H9 (cell line): ENCODE measurements at regions not wholly inside any gene's neighbourhood (a gene's known extent, or its start where the extent isn't known, plus 50 kb on each side); places are given as distances from the start of the nearest gene placed in this dataset.

Experiments used
- DNase-seq: peaks from one replicate; pipeline ENCODE4 v3.0.0-alpha.2; 2017
- H2AFZ ChIP-seq: one replicate; pipeline ENCODE4 v1.6.1; 2013; ENCODE audit warnings: mild to moderate bottlenecking, low read length, control low read depth, moderate library complexity
- H2AK5ac ChIP-seq: 2 replicates; pipeline ENCODE4 v1.6.1; 2013; ENCODE audit warnings: low read length, control low read depth, mixed read lengths; ENCODE audit not compliant: insufficient read length
- H2BK120ac ChIP-seq: one replicate; pipeline ENCODE4 v1.6.1; 2013; ENCODE audit warnings: low read depth, mild to moderate bottlenecking, low read length, control low read depth, inconsistent platforms; ENCODE audit not compliant: poor library complexity, severe bottlenecking
- H2BK12ac ChIP-seq: 2 replicates; pipeline ENCODE4 v1.6.1; 2013; ENCODE audit warnings: low read length, control low read depth, mixed read lengths, low read depth; ENCODE audit not compliant: insufficient read length
- H2BK15ac ChIP-seq: 2 replicates; pipeline ENCODE4 v1.6.1; 2013; ENCODE audit warnings: low read depth, low read length, control low read depth
- H2BK20ac ChIP-seq: one replicate; pipeline ENCODE4 v1.6.1; 2013; ENCODE audit warnings: low read depth, mild to moderate bottlenecking, low read length, control low read depth, inconsistent platforms; ENCODE audit not compliant: poor library complexity, severe bottlenecking
- H2BK5ac ChIP-seq: 2 replicates; pipeline ENCODE4 v1.6.1; 2013; ENCODE audit warnings: low read length, control low read depth, mixed read lengths; ENCODE audit not compliant: insufficient read length
- H3K14ac ChIP-seq: 2 replicates; pipeline ENCODE4 v1.6.1; 2013; ENCODE audit warnings: low read length, control low read depth; ENCODE audit not compliant: insufficient read depth
- H3K18ac ChIP-seq: 2 replicates; pipeline ENCODE4 v1.6.1; 2013; ENCODE audit warnings: low read depth, mild to moderate bottlenecking, mixed read lengths, low read length, control low read depth; ENCODE audit not compliant: insufficient read length
- H3K23ac ChIP-seq: 2 replicates; pipeline ENCODE4 v1.6.1; 2013; ENCODE audit warnings: low read length, control low read depth, mixed read lengths, low read depth; ENCODE audit not compliant: insufficient read length
- H3K23me2 ChIP-seq: 2 replicates; pipeline ENCODE4 v1.6.1; 2013; ENCODE audit warnings: low read depth, mild to moderate bottlenecking, mixed read lengths, low read length, control low read depth; ENCODE audit not compliant: insufficient read length, poor library complexity, severe bottlenecking
- H3K27ac ChIP-seq: 2 replicates; pipeline ENCODE4 v1.5.1; 2013; ENCODE audit warnings: low read length, control low read depth, mixed read lengths, low read depth; ENCODE audit not compliant: insufficient read length
- H3K27me3 ChIP-seq: 2 replicates; pipeline ENCODE4 v1.6.1; 2013; ENCODE audit warnings: low read length, control low read depth, inconsistent platforms; ENCODE audit not compliant: insufficient read depth
- H3K4ac ChIP-seq: 2 replicates; pipeline ENCODE4 v1.6.1; 2013; ENCODE audit warnings: low read depth, mild to moderate bottlenecking, control low read depth, inconsistent platforms, low read length, moderate library complexity
- H3K4me1 ChIP-seq: 2 replicates; pipeline ENCODE4 v1.6.1; 2013; ENCODE audit warnings: low read length, control low read depth, inconsistent platforms; ENCODE audit not compliant: insufficient read depth
- H3K4me2 ChIP-seq: 2 replicates; pipeline ENCODE4 v1.6.1; 2013; ENCODE audit warnings: low read length, control low read depth, mixed read lengths; ENCODE audit not compliant: insufficient read length, insufficient read depth
- H3K56ac ChIP-seq: 2 replicates; pipeline ENCODE4 v1.6.1; 2013; ENCODE audit warnings: low read depth, mild to moderate bottlenecking, mixed read lengths, low read length, control low read depth; ENCODE audit not compliant: insufficient read length
- H3K79me1 ChIP-seq: 2 replicates; pipeline ENCODE4 v1.6.1; 2013; ENCODE audit warnings: low read depth, mild to moderate bottlenecking, moderate library complexity, low read length, control low read depth, inconsistent platforms; ENCODE audit not compliant: insufficient read depth, poor library complexity, severe bottlenecking
- H3K79me2 ChIP-seq: 2 replicates; pipeline ENCODE4 v1.6.1; 2013; ENCODE audit warnings: low read length, control low read depth, inconsistent platforms; ENCODE audit not compliant: insufficient read depth
- H3K9ac ChIP-seq: 2 replicates; pipeline ENCODE4 v1.6.1; 2013; ENCODE audit warnings: low read length, control low read depth, mixed read lengths; ENCODE audit not compliant: insufficient read length; ENCODE audit errors: extremely low read depth
- H3K9me3 ChIP-seq: one replicate; pipeline ENCODE4 v1.6.1; 2013; ENCODE audit warnings: low read depth, low read length, inconsistent platforms; ENCODE audit not compliant: control insufficient read depth
- H3T11ph ChIP-seq: one replicate; pipeline ENCODE4 v1.6.1; 2013; ENCODE audit warnings: mild to moderate bottlenecking, low read length, control low read depth, inconsistent platforms
- H4K20me1 ChIP-seq: one replicate; pipeline ENCODE4 v1.6.1; 2013; ENCODE audit not compliant: control insufficient read depth, insufficient read length, insufficient read depth
- H4K5ac ChIP-seq: 2 replicates; pipeline ENCODE4 v1.6.1; 2013; ENCODE audit warnings: low read depth, mild to moderate bottlenecking, mixed read lengths, low read length, control low read depth; ENCODE audit not compliant: insufficient read length
- H4K8ac ChIP-seq: replicated peaks from 2 replicates; pipeline ENCODE4 v1.6.1; 2013; ENCODE audit warnings: low read length, control low read depth, mixed read lengths, low read depth; ENCODE audit not compliant: insufficient read length
- H4K91ac ChIP-seq: 2 replicates; pipeline ENCODE4 v1.6.1; 2013; ENCODE audit warnings: low read depth, mild to moderate bottlenecking, moderate library complexity, mixed read lengths, low read length, control low read depth; ENCODE audit not compliant: insufficient read length
- H3K27ac Mint-ChIP-seq, 3 experiments: 2 replicates in 2 of 3; 3 replicates in 1 of 3; pipeline ENCODE4 v1.8.0; 2020 to 2021; ENCODE audit warnings: mixed read lengths in 3 of 3, mild to moderate bottlenecking in 1 of 3, moderate library complexity in 1 of 3
- H3K27me3 Mint-ChIP-seq: 2 replicates; pipeline ENCODE4 v1.8.0; 2021; ENCODE audit warnings: low read depth, mild to moderate bottlenecking, moderate library complexity, mixed read lengths
- H3K36me3 Mint-ChIP-seq, 3 experiments: 2 replicates in 2 of 3; 3 replicates in 1 of 3; pipeline ENCODE4 v1.8.0; 2020 to 2021; ENCODE audit warnings: low read depth in 3 of 3, mixed read lengths in 3 of 3; ENCODE audit not compliant: insufficient read depth in 1 of 3
- H3K4me1 Mint-ChIP-seq, 2 experiments: 2 replicates each; pipeline ENCODE4 v1.8.0; 2020; ENCODE audit warnings: mixed read lengths in 2 of 2
- H3K4me3 Mint-ChIP-seq, 2 experiments: 2 replicates in 1 of 2; 3 replicates in 1 of 2; pipeline ENCODE4 v1.8.0; 2020 to 2021; ENCODE audit warnings: mild to moderate bottlenecking in 2 of 2, mixed read lengths in 2 of 2, moderate library complexity in 1 of 2
- H3K9me3 Mint-ChIP-seq, 2 experiments: 2 replicates in 1 of 2; 3 replicates in 1 of 2; pipeline ENCODE4 v1.8.0; 2020; ENCODE audit warnings: mild to moderate bottlenecking in 2 of 2, mixed read lengths in 2 of 2, moderate library complexity in 1 of 2
- CTCF ChIP-seq: fragments of 200-600 bp; sonication (generic); conservative IDR thresholded peaks from 3 replicates; pipeline ENCODE4 v1.8.0; 2021; ENCODE audit warnings: antibody characterized with exemption, mild to moderate bottlenecking
- WGBS: extraction: QIAGEN DNeasy Blood & Tissue Kit; methylation state at CpG from one replicate; pipeline ENCODE4 v1.1.7; 2013; ENCODE audit warnings: missing lambda C conversion rate, low lambda C conversion rate, mixed read lengths; ENCODE audit not compliant: insufficient read length; ENCODE audit errors: extremely low coverage; 5-methylcytosine and 5-hydroxymethylcytosine counted together

- no peak for DNase-seq
- Histone ChIP-seq H2BK120ac (no peak overlapping the region), H3K9ac (no peak overlapping the region), H4K8ac (no peak overlapping the region), H3K27ac (no peak overlapping the region), H2AK5ac (no peak overlapping the region), H3T11ph (no peak overlapping the region), H3K56ac (no peak overlapping the region), H3K14ac (no peak overlapping the region), H3K79me1 (no peaks in the 10 kb centered on the region), H3K9me3 (no peaks in the 10 kb centered on the region), H4K91ac (no peak overlapping the region), H2BK5ac (no peak overlapping the region), H3K4me2 (no peak overlapping the region), H3K23ac (no peak overlapping the region), H3K23me2 (no peaks in the 10 kb centered on the region), H2AFZ (no peak overlapping the region), H4K20me1 (no peaks in the 10 kb centered on the region), H3K79me2 (no peaks in the 10 kb centered on the region), H3K18ac (no peak overlapping the region), H4K5ac (no peak overlapping the region), H2BK20ac (no peak overlapping the region), H3K4ac (no peak overlapping the region), H2BK12ac (no peak overlapping the region), H2BK15ac (no peak overlapping the region), H3K4me1 (peaks cover 8% of the 10 kb centered on the region; the same call in 1 of the 2 replicates), H3K27me3 (no peaks in the 10 kb centered on the region)
- no peak overlapping the region for H3K4me3 Mint-ChIP-seq
- no peak overlapping the region for H3K27ac Mint-ChIP-seq
- no peak for TF ChIP-seq CTCF
- no peaks in the 10 kb centered on the region for H3K27me3 Mint-ChIP-seq
- no CpG with 5 or more reads among the region's 2 CpGs for WGBS
- peaks cover 14 to 18% of the 10 kb centered on the region in 2 experiments for H3K9me3 Mint-ChIP-seq
- peaks cover 24 to 30% of the 10 kb centered on the region in 2 experiments for H3K4me1 Mint-ChIP-seq
- peaks cover 8 to 14% (median 10%) of the 10 kb centered on the region in 3 experiments for H3K36me3 Mint-ChIP-seq
Observed at GRCh38 chr2:168353251-168353650, 102.8 kb upstream of the CERS6 start.
